Aorta (tissue), 5 donors: ENCODE measurements at regions not wholly inside any gene's neighbourhood (a gene's known extent, or its start where the extent isn't known, plus 50 kb on each side); places are given as distances from the start of the nearest gene placed in this dataset.

Experiments
- ATAC-seq: fragments of 200-7000 bp; cut with Tn5 transposase; one replicate; pipeline ENCODE4 v1.9.1; 2022; ENCODE audit warnings: moderate library complexity; ENCODE audit not compliant: low FRiP score
- DNase-seq, 2 donors: peaks; one replicate each; pipeline ENCODE4 v3.0.0-alpha.2; 2020
- H3K27ac ChIP-seq, 2 donors: one replicate each; pipeline ENCODE4 v1.5.1; 2013; ENCODE audit warnings: low read length in 2 of 2, mild to moderate bottlenecking in 2 of 2, moderate library complexity in 2 of 2, control low read depth in 1 of 2, inconsistent platforms in 1 of 2, low read depth in 1 of 2
- H3K27me3 ChIP-seq, 2 donors: one replicate each; pipeline ENCODE4 v1.6.1; 2013; ENCODE audit warnings: control low read depth in 1 of 2, low read length in 1 of 2, mild to moderate bottlenecking in 1 of 2, moderate library complexity in 1 of 2; ENCODE audit not compliant: insufficient read depth in 2 of 2, control insufficient read depth in 1 of 2
- H3K36me3 ChIP-seq, 2 donors: one replicate each; pipeline ENCODE4 v1.6.1; 2013; ENCODE audit warnings: control low read depth in 1 of 2, low read length in 1 of 2, mild to moderate bottlenecking in 1 of 2; ENCODE audit not compliant: insufficient read depth in 2 of 2, control insufficient read depth in 1 of 2
- H3K4me1 ChIP-seq, 2 donors: one replicate each; pipeline ENCODE4 v1.6.1; 2013; ENCODE audit warnings: low read length in 2 of 2, control low read depth in 1 of 2, mild to moderate bottlenecking in 1 of 2, moderate library complexity in 1 of 2; ENCODE audit not compliant: insufficient read depth in 2 of 2, control insufficient read depth in 1 of 2
- H3K4me3 ChIP-seq, 2 donors: one replicate each; pipeline ENCODE4 v1.5.1; 2013; ENCODE audit warnings: low read length in 2 of 2, control low read depth in 1 of 2, mild to moderate bottlenecking in 1 of 2
- H3K9me3 ChIP-seq: one replicate; pipeline ENCODE4 v1.6.1; 2013; ENCODE audit warnings: mild to moderate bottlenecking, low read length; ENCODE audit not compliant: control insufficient read depth
- WGBS, 2 donors: extraction: QIAGEN DNeasy Blood & Tissue Kit; methylation state at CpG; one replicate each; pipeline ENCODE4 v1.1.7; 2013; 5-methylcytosine and 5-hydroxymethylcytosine counted together
- intact Hi-C, 2 donors: fragments of 100-400 bp; cut with DNase I; formaldehyde crosslinking; loops; one replicate each; pipeline versions ENCODE4 v1.14.2 to v1.15.0; 2022
- donor health status: healthy with polysubstance abuse.
- donor health status: Bipolar disorder and iron deficiency.
- donor health status: DM: no; HTN: no; CAD: no.
- donor health status: DM: no; HTN: no; CAD: no.
- donor health status: DM: yes; HTN: yes; CAD: no.

- no peak for DNase-seq
- whole genome bisulfite sequencing, 2 donors = 77 to 89% methylated on average over 1 of the region's 1 CpG
- H3K36me3 ChIP-seq = no peaks in the 10 kb centered on the region
- no peak overlapping the region for H3K27ac ChIP-seq
- H3K4me3 ChIP-seq = no peak overlapping the region
- H3K9me3 ChIP-seq = peaks cover 3% of the 10 kb centered on the region
- H3K4me1 ChIP-seq = no peaks in the 10 kb centered on the region
- intact Hi-C loops = no loop called here
- ATAC-seq = no peak
- H3K27me3 ChIP-seq = no peaks in the 10 kb centered on the region
Measured at GRCh38 chr9:106745457-106745856, 117.5 kb upstream of the ZNF462 start.

DNA sequence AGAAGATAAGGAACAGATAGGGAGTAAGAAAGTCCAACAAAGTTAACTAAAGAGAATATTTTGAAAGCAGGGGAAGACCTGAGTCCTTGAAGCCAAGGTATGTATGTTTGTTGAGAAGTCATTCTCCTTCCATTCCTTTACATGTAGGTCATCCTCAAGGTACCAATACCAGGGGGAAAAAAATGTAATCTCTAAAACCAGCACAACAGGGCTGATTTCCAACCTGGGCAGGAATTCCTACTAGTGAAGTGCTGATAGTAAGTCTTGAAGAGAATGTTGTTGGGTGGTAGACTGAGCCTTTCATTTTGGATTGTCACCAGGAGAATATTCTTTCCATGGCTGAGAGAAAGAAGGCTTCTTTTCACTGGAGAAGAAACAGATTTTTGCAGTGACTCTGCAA lies 117.1 kb upstream of the ZNF462 start:
- no peak overlapping the region for H3K4me3 ChIP-seq
- intact Hi-C loops = no loop called here
- no peaks in the 10 kb centered on the region for H3K4me1 ChIP-seq
- no peak for ATAC-seq
- DNase-seq = no peak
- H3K27me3 ChIP-seq = no peaks in the 10 kb centered on the region
- H3K27ac ChIP-seq = no peak overlapping the region
- H3K9me3 ChIP-seq = peaks cover 3% of the 10 kb centered on the region
- no peaks in the 10 kb centered on the region for H3K36me3 ChIP-seq

- Histone ChIP-seq H3K4me3 (no peak overlapping the region), H3K27ac (no peak overlapping the region), H3K36me3 (no peaks in the 10 kb centered on the region), H3K9me3 (peaks cover 3% of the 10 kb centered on the region), H3K27me3 (no peaks in the 10 kb centered on the region), H3K4me1 (no peaks in the 10 kb centered on the region)
- no peak for ATAC-seq
- intact Hi-C loops = no loop called here
- WGBS, 2 donors = 74 to 78% methylated on average over 5 of the region's 5 CpGs
- DNase-seq = no peak
Measured at GRCh38 chr9:106751681-106752080, 111.3 kb upstream of the ZNF462 start.

- Histone ChIP-seq H3K4me1 (no peaks in the 10 kb centered on the region), H3K36me3 (no peaks in the 10 kb centered on the region), H3K4me3 (no peak overlapping the region), H3K27ac (no peak overlapping the region), H3K27me3 (no peaks in the 10 kb centered on the region), H3K9me3 (peaks cover 3% of the 10 kb centered on the region)
- DNase-seq = no peak
- no peak for ATAC-seq
- intact Hi-C loops = no loop called here
- 65% methylated on average over 3 of the region's 3 CpGs for WGBS, 2 donors
Measured at GRCh38 chr9:106752581-106752980, 110.4 kb upstream of the ZNF462 start.

- 51 to 53% methylated on average over 4 of the region's 4 CpGs for WGBS, 2 donors
Measured at GRCh38 chr9:106753155-106753671, 109.8 kb upstream of the ZNF462 start.

GRCh38 chr9:106755736-106756135 lies 107.2 kb upstream of the ZNF462 start:
- WGBS, 2 donors = 35 to 40% methylated on average over 7 of the region's 7 CpGs
- no peaks in the 10 kb centered on the region for H3K4me1 ChIP-seq
- H3K36me3 ChIP-seq = no peaks in the 10 kb centered on the region
- no peak for ATAC-seq
- intact Hi-C loops = no loop called here
- no peaks in the 10 kb centered on the region for H3K27me3 ChIP-seq
- H3K9me3 ChIP-seq = no peaks in the 10 kb centered on the region
- no peak for DNase-seq
- H3K4me3 ChIP-seq = no peak overlapping the region
- no peak overlapping the region for H3K27ac ChIP-seq

More at GRCh38 chr9:106753155-106753671, 109.8 kb upstream of the ZNF462 start:
- Histone ChIP-seq H3K36me3 (no peaks in the 10 kb centered on the region), H3K4me1 (no peaks in the 10 kb centered on the region), H3K4me3 (no peak overlapping the region), H3K9me3 (peaks cover 2% of the 10 kb centered on the region), H3K27ac (no peak overlapping the region), H3K27me3 (no peaks in the 10 kb centered on the region)
- intact Hi-C loops = no loop called here
- ATAC-seq (no peak), DNase-seq (no peak)

GRCh38 chr9:106757514-106757913 lies 105.5 kb upstream of the ZNF462 start:
- no peaks in the 10 kb centered on the region for H3K36me3 ChIP-seq
- no peaks in the 10 kb centered on the region for H3K9me3 ChIP-seq
- intact Hi-C loops = no loop called here
- H3K4me3 ChIP-seq = no peak overlapping the region
- no peak for ATAC-seq
- 53 to 65% methylated on average over 2 of the region's 2 CpGs for WGBS, 2 donors
- no peaks in the 10 kb centered on the region for H3K4me1 ChIP-seq
- no peak overlapping the region for H3K27ac ChIP-seq
- no peaks in the 10 kb centered on the region for H3K27me3 ChIP-seq
- DNase-seq = no peak

- intact Hi-C loops = no loop called here
- ATAC-seq = no peak
- H3K36me3 ChIP-seq = no peaks in the 10 kb centered on the region
- no peak overlapping the region for H3K4me3 ChIP-seq
- 33 to 41% methylated on average over 1 of the region's 1 CpG for WGBS, 2 donors
- H3K4me1 ChIP-seq = no peaks in the 10 kb centered on the region
- no peak overlapping the region for H3K27ac ChIP-seq
- H3K27me3 ChIP-seq = no peaks in the 10 kb centered on the region
- no peaks in the 10 kb centered on the region for H3K9me3 ChIP-seq
- DNase-seq = no peak
Measured at GRCh38 chr9:106758911-106759310, 104.1 kb upstream of the ZNF462 start.

- no peak for ATAC-seq
- WGBS, 2 donors = 33 to 47% methylated on average over 2 of the region's 2 CpGs
Measured at GRCh38 chr9:106761493-106761892, 101.5 kb upstream of the ZNF462 start.

More at GRCh38 chr9:106761493-106761892, 101.5 kb upstream of the ZNF462 start:
- Histone ChIP-seq H3K27me3 (no peaks in the 10 kb centered on the region), H3K27ac (no peak overlapping the region), H3K4me3 (no peak overlapping the region), H3K4me1 (no peaks in the 10 kb centered on the region), H3K36me3 (no peaks in the 10 kb centered on the region), H3K9me3 (no peaks in the 10 kb centered on the region)
- intact Hi-C loops = no loop called here
- DNase-seq = no peak
